CD4-positive, alpha-beta T cell (primary cell): ENCODE measurements at regions not wholly inside any gene's neighbourhood (a gene's known extent, or its start where the extent isn't known, plus 50 kb on each side); places are given as distances from the start of the nearest gene placed in this dataset.

Experiments used
- ATAC-seq: fragments of 200-7000 bp; cut with Tn5 transposase; one replicate; pipeline ENCODE4 v1.10.0; 2022; ENCODE audit warnings: mild to moderate bottlenecking; ENCODE audit not compliant: poor library complexity
- CTCF ChIA-PET: fragments of 350-600 bp; sonication (Branson Sonifier 250); formaldehyde crosslinking; loops from one replicate; lab custom pipeline; 2021; ENCODE audit warnings: antibody characterized with exemption, inconsistent platforms; lab: Charles Lee
- POLR2A ChIA-PET: fragments of 350-600 bp; sonication (Branson Sonifier 250); formaldehyde crosslinking; loops from one replicate; lab custom pipeline; 2021; ENCODE audit warnings: antibody characterized with exemption, inconsistent platforms; lab: Charles Lee
- DNase-seq, 14 experiments: peaks; one replicate each; pipeline ENCODE4 v3.0.0-alpha.2; 2013 to 2020; ENCODE audit warnings: mixed read lengths in 2 of 14
- H3K27ac ChIP-seq, 2 donors: one replicate each; pipeline versions ENCODE4 v1.5.1 to v1.7.0; 2013; ENCODE audit warnings: low read length in 2 of 2, low read depth in 1 of 2, mild to moderate bottlenecking in 1 of 2
- H3K27me3 ChIP-seq, 2 experiments: 1 replicate in 1 of 2; 2 replicates in 1 of 2; pipeline versions ENCODE4 v1.6.1 to v1.7.0; 2013; ENCODE audit warnings: low read length in 2 of 2, control low read depth in 1 of 2, mild to moderate bottlenecking in 1 of 2, moderate library complexity in 1 of 2; ENCODE audit not compliant: insufficient read depth in 2 of 2, control insufficient read depth in 1 of 2
- H3K36me3 ChIP-seq: one replicate; pipeline ENCODE4 v1.6.1; 2013; ENCODE audit warnings: low read length, control low read depth; ENCODE audit not compliant: insufficient read depth
- H3K4me1 ChIP-seq: one replicate; pipeline ENCODE4 v1.6.1; 2013; ENCODE audit warnings: low read length, control low read depth; ENCODE audit not compliant: insufficient read depth
- H3K4me3 ChIP-seq: one replicate; pipeline ENCODE4 v1.5.1; 2013; ENCODE audit warnings: mild to moderate bottlenecking, low read length, moderate library complexity
- H3K9me3 ChIP-seq, 2 experiments: 1 replicate in 1 of 2; 2 replicates in 1 of 2; pipeline versions ENCODE4 v1.6.1 to v1.7.0; 2013; ENCODE audit warnings: low read length in 2 of 2, mild to moderate bottlenecking in 2 of 2, control low read depth in 1 of 2, moderate library complexity in 1 of 2; ENCODE audit not compliant: control insufficient read depth in 1 of 2, insufficient read depth in 1 of 2
- H3K27ac Mint-ChIP-seq: one replicate; pipeline ENCODE4 v1.8.0; 2020; ENCODE audit warnings: mixed read lengths
- H3K27me3 Mint-ChIP-seq: one replicate; pipeline ENCODE4 v1.8.0; 2021; ENCODE audit warnings: mixed read lengths
- H3K36me3 Mint-ChIP-seq: one replicate; pipeline ENCODE4 v1.8.0; 2021; ENCODE audit warnings: low read depth, mixed read lengths
- H3K4me1 Mint-ChIP-seq: one replicate; pipeline ENCODE4 v1.8.0; 2021; ENCODE audit warnings: low read depth, mixed read lengths
- H3K4me3 Mint-ChIP-seq: one replicate; pipeline ENCODE4 v1.8.0; 2020; ENCODE audit warnings: mild to moderate bottlenecking, mixed read lengths
- H3K9me3 Mint-ChIP-seq: one replicate; pipeline ENCODE4 v1.8.0; 2020; ENCODE audit warnings: mixed read lengths
- intact Hi-C, 2 experiments: fragments of 100-400 bp; cut with DNase I in 1 of 2; cut with micrococcal nuclease in 1 of 2; formaldehyde crosslinking; loops; one replicate each; pipeline versions ENCODE4 v1.15.1 to v1.9.0; 2023 to 2025; cut with DNase I, micrococcal nuclease
- TF ChIP-seq, protein P1 (sequence below): fragments of 200-600 bp; IDR thresholded peaks from one replicate; pipeline ENCODE4 v1.8.0; 2022; ENCODE audit warnings: antibody characterized with exemption, mild to moderate bottlenecking

DNA sequence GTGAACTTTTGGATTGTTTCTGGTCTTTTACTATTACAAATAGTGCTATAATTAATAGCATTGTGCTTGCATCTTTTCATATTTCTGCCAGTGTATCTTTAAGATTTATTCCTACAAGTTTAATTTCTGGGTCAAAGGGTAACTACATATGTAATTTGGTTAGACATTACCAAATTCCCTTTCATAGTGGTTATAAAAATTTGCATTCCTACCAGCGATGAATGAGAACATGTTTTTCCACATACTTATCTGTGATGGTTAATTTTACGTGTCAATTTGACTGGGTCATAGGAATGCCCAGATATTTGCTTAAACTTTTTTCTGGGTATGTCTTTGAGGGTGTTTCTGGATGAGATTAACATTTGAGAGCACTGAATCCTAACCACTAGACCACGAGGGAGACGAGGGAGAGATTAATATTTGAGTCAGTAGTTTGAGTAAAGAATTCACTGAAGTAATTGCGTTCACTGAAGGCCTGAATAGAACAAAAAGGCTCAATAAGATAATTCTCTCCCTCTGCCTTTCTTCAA is 132.3 kb upstream of the NEO1 start:
- DNase-seq (no peak), ATAC-seq (no peak)
- Histone ChIP-seq H3K9me3 (no peaks in the 10 kb centered on the region), H3K36me3 (no peaks in the 10 kb centered on the region), H3K27ac (no peak overlapping the region), H3K4me1 (no peaks in the 10 kb centered on the region), H3K4me3 (no peak overlapping the region), H3K27me3 (no peaks in the 10 kb centered on the region)
- Mint-ChIP-seq H3K36me3 (no peaks in the 10 kb centered on the region), H3K4me3 (no peak overlapping the region), H3K4me1 (no peaks in the 10 kb centered on the region), H3K27ac (no peak overlapping the region), H3K9me3 (no peaks in the 10 kb centered on the region), H3K27me3 (no peaks in the 10 kb centered on the region)
- TF ChIP-seq, protein P1, sequence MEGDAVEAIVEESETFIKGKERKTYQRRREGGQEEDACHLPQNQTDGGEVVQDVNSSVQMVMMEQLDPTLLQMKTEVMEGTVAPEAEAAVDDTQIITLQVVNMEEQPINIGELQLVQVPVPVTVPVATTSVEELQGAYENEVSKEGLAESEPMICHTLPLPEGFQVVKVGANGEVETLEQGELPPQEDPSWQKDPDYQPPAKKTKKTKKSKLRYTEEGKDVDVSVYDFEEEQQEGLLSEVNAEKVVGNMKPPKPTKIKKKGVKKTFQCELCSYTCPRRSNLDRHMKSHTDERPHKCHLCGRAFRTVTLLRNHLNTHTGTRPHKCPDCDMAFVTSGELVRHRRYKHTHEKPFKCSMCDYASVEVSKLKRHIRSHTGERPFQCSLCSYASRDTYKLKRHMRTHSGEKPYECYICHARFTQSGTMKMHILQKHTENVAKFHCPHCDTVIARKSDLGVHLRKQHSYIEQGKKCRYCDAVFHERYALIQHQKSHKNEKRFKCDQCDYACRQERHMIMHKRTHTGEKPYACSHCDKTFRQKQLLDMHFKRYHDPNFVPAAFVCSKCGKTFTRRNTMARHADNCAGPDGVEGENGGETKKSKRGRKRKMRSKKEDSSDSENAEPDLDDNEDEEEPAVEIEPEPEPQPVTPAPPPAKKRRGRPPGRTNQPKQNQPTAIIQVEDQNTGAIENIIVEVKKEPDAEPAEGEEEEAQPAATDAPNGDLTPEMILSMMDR = no peak
- ChIA-PET POLR2A (no interaction called here), CTCF (no interaction called here)
- intact Hi-C loops = no loop called here

DNA sequence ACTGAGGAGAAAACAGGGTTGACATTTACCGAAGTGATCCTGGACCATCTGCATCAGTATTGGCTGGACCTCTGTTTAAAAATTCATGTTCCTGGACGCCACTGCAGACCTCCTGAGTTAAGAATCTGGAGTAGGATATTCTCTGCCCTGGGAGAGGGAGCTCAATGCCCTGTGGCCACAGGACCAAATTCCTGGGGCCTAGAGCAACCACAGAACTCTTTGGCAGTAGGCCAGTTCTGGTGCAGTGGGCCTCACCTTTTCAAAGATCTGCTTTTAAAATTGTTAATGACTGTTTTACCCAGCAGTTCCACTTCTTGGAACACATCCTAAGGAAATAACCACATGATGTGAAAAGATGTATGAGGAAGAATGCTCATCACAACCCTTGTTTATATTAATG is 133.3 kb upstream of the ADPGK start:
- TF ChIP-seq, protein P1 = no peak
- ChIA-PET POLR2A (no interaction called here), CTCF (no interaction called here)
- Histone ChIP-seq H3K9me3 (no peaks in the 10 kb centered on the region), H3K4me3 (no peak overlapping the region), H3K27ac (no peak overlapping the region), H3K4me1 (no peaks in the 10 kb centered on the region), H3K27me3 (no peaks in the 10 kb centered on the region), H3K36me3 (no peaks in the 10 kb centered on the region)
- ATAC-seq (no peak), DNase-seq (no peak)
- Mint-ChIP-seq H3K27me3 (peaks cover under 1% of the 10 kb centered on the region), H3K36me3 (no peaks in the 10 kb centered on the region), H3K27ac (no peak overlapping the region), H3K4me1 (no peaks in the 10 kb centered on the region), H3K4me3 (no peak overlapping the region), H3K9me3 (no peaks in the 10 kb centered on the region)
- intact Hi-C loops = no loop called here

DNA sequence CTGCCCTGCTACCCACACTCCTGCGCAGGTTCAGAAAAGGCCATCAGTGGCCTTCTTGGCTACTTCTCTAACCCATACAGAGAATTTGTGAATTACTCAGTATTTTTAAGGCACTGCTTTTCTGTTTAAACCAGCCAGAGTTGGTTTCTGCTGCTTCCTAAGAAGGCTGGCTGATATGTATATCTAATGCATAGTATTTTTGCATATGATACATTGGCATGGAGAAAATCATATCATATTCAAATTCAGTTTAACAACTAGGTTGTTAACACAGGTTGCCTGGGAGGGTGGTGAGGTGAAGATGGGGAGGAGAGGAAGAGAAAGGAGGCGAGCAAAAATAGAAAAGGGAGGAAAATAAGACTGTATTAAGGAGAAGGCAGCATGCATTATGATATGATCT is 132.8 kb upstream of the ADPGK start:
- H3K9me3 Mint-ChIP-seq = no peaks in the 10 kb centered on the region
- TF ChIP-seq, protein P1 = no peak
- Histone ChIP-seq H3K4me3 (no peak overlapping the region), H3K27me3 (no peaks in the 10 kb centered on the region), H3K27ac (no peak overlapping the region), H3K4me1 (no peaks in the 10 kb centered on the region), H3K9me3 (no peaks in the 10 kb centered on the region), H3K36me3 (no peaks in the 10 kb centered on the region)
- no peak overlapping the region for H3K27ac Mint-ChIP-seq
- H3K4me1 Mint-ChIP-seq = no peaks in the 10 kb centered on the region
- H3K36me3 Mint-ChIP-seq = no peaks in the 10 kb centered on the region
- intact Hi-C loops = no loop called here
- ChIA-PET POLR2A (no interaction called here), CTCF (no interaction called here)
- no peak overlapping the region for H3K4me3 Mint-ChIP-seq
- peaks cover 5% of the 10 kb centered on the region for H3K27me3 Mint-ChIP-seq
- DNase-seq (no peak), ATAC-seq (no peak)
